SK-N-SH treated with all-trans-retinoic acid at 6 μM for 48 hours (cell line): ENCODE measurements at regions not wholly inside any gene's neighbourhood (a gene's known extent, or its start where the extent isn't known, plus 50 kb on each side); places are given as distances from the start of the nearest gene placed in this dataset.

Experiments used
- BACH2 ChIP-seq: fragments of 250-450 bp; sonication (Bioruptor Pico); IDR thresholded peaks from 2 replicates; pipeline ENCODE4 v1.9.0; 2021; ENCODE audit warnings: mild to moderate bottlenecking, borderline replicate concordance
- RARB ChIP-seq: fragments of 250-450 bp; sonication (Bioruptor Pico); IDR thresholded peaks from 2 replicates; pipeline ENCODE4 v1.8.0; 2021; ENCODE audit warnings: mild to moderate bottlenecking, moderate library complexity
- SNAI2 ChIP-seq: fragments of 250-450 bp; sonication (Bioruptor Pico); IDR thresholded peaks from 2 replicates; pipeline ENCODE4 v1.5.0; 2020; ENCODE audit warnings: mild to moderate bottlenecking, moderate library complexity
- TCF4 ChIP-seq: fragments of 250-450 bp; sonication (Bioruptor Pico); IDR thresholded peaks from 2 replicates; pipeline ENCODE4 v1.8.0; 2021; ENCODE audit warnings: mild to moderate bottlenecking, moderate library complexity, borderline replicate concordance
- ZFP3 ChIP-seq: fragments of 250-450 bp; sonication (Bioruptor Pico); IDR thresholded peaks from 2 replicates; pipeline ENCODE4 v1.5.0; 2020; ENCODE audit warnings: mild to moderate bottlenecking, moderate library complexity
- ZFP30 ChIP-seq: fragments of 450-650 bp; formaldehyde crosslinking; IDR thresholded peaks from 2 replicates; pipeline ENCODE4 v1.5.0; 2022; ENCODE audit warnings: mild to moderate bottlenecking, moderate library complexity
- ZNF70 ChIP-seq: fragments of 450-650 bp; formaldehyde crosslinking; IDR thresholded peaks from 2 replicates; pipeline ENCODE4 v1.5.0; 2020; ENCODE audit warnings: mild to moderate bottlenecking, moderate library complexity
- TF ChIP-seq, protein P1 (sequence below): fragments of 250-450 bp; sonication (Bioruptor Pico); IDR thresholded peaks from 2 replicates; pipeline ENCODE4 v1.5.1; 2020; ENCODE audit warnings: low read depth, mild to moderate bottlenecking, moderate library complexity
- TF ChIP-seq, protein P2 (sequence below): fragments of 250-450 bp; sonication (Bioruptor Pico); IDR thresholded peaks from 2 replicates; pipeline ENCODE4 v1.8.0; 2021; ENCODE audit warnings: low read depth, mild to moderate bottlenecking, moderate library complexity, borderline replicate concordance

DNA sequence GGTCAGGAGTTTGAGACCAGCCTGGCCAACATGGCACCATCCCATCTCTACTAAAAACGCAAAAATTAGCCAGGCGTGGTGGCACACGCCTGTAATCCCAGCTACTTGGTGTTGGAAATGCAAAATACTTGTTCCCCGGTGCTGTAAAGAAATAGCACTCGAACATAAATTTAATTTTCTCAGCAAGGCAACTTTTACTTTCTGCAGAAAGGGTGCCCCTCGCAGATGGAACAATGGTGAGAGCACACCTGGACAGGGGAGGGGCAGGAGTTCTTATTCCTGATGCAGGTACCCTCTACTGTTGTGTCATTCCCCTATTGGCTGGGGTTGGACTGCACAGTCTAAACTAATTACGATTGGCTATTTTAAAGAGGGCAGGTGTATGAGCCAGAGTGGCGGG, 139.7 kb downstream of the FHIP1A start:
- no peak for TF ChIP-seq BACH2
- no peak for TF ChIP-seq RARB (CRISPR knock-in tag)
- TF ChIP-seq, protein P1, sequence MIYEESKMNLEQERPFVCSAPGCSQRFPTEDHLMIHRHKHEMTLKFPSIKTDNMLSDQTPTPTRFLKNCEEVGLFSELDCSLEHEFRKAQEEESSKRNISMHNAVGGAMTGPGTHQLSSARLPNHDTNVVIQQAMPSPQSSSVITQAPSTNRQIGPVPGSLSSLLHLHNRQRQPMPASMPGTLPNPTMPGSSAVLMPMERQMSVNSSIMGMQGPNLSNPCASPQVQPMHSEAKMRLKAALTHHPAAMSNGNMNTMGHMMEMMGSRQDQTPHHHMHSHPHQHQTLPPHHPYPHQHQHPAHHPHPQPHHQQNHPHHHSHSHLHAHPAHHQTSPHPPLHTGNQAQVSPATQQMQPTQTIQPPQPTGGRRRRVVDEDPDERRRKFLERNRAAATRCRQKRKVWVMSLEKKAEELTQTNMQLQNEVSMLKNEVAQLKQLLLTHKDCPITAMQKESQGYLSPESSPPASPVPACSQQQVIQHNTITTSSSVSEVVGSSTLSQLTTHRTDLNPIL (CRISPR knock-in tag) = no peak
- no peak for TF ChIP-seq ZFP30 (CRISPR knock-in tag)
- no peak for TF ChIP-seq TCF4 (CRISPR knock-in tag)
- TF ChIP-seq ZFP3 = no peak
- no peak for TF ChIP-seq SNAI2 (CRISPR knock-in tag)
- TF ChIP-seq, protein P2, sequence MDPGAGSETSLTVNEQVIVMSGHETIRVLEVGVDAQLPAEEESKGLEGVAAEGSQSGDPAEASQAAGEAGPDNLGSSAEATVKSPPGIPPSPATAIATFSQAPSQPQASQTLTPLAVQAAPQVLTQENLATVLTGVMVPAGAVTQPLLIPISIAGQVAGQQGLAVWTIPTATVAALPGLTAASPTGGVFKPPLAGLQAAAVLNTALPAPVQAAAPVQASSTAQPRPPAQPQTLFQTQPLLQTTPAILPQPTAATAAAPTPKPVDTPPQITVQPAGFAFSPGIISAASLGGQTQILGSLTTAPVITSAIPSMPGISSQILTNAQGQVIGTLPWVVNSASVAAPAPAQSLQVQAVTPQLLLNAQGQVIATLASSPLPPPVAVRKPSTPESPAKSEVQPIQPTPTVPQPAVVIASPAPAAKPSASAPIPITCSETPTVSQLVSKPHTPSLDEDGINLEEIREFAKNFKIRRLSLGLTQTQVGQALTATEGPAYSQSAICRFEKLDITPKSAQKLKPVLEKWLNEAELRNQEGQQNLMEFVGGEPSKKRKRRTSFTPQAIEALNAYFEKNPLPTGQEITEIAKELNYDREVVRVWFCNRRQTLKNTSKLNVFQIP (CRISPR knock-in tag) = no peak
- no peak for TF ChIP-seq ZNF70 (CRISPR knock-in tag)
